Transverse colon (tissue), 4 donors: ENCODE measurements at regions not wholly inside any gene's neighbourhood (a gene's known extent, or its start where the extent isn't known, plus 50 kb on each side); places are given as distances from the start of the nearest gene placed in this dataset.

Experiments used
- CTCF ChIP-seq, 5 experiments: fragments of 200-600 bp in 3 of 5; fragments of 450-650 bp in 2 of 5; sonication (generic) in 3 of 5; IDR thresholded peaks; 1 replicate in 2 of 5; 2 replicates in 3 of 5; pipeline ENCODE4 v1.5.1; 2016 to 2017; ENCODE audit warnings: antibody characterized with exemption in 5 of 5, inconsistent platforms in 3 of 5, mild to moderate bottlenecking in 2 of 5, moderate library complexity in 1 of 5
- EP300 ChIP-seq: sonication (generic); formaldehyde crosslinking; IDR thresholded peaks from one replicate; pipeline ENCODE4 v1.6.1; 2017; ENCODE audit warnings: antibody characterized with exemption, low read depth
- POLR2A ChIP-seq: fragments of 450-650 bp; IDR thresholded peaks from one replicate; pipeline ENCODE4 v1.6.1; 2016; ENCODE audit warnings: antibody characterized with exemption, mild to moderate bottlenecking, moderate library complexity
- POLR2AphosphoS5 ChIP-seq, 3 donors: sonication (generic); formaldehyde crosslinking; IDR thresholded peaks; one replicate each; pipeline ENCODE4 v1.6.1; 2016; ENCODE audit warnings: antibody characterized with exemption in 3 of 3

GRCh38 chr12:33617218-33617617 is 177.6 kb upstream of the SYT10 start:
- no peak for TF ChIP-seq CTCF (IDR thresholded peaks at IDR 0.05)
- no peak for TF ChIP-seq POLR2A
- no peak for TF ChIP-seq EP300
- no peak for TF ChIP-seq POLR2AphosphoS5 (IDR thresholded peaks at IDR 0.05)
